ENCODE measurements at regions not wholly inside any gene's neighbourhood (a gene's known extent, or its start where the extent isn't known, plus 50 kb on each side); places are given as distances from the start of the nearest gene placed in this dataset.

DNA sequence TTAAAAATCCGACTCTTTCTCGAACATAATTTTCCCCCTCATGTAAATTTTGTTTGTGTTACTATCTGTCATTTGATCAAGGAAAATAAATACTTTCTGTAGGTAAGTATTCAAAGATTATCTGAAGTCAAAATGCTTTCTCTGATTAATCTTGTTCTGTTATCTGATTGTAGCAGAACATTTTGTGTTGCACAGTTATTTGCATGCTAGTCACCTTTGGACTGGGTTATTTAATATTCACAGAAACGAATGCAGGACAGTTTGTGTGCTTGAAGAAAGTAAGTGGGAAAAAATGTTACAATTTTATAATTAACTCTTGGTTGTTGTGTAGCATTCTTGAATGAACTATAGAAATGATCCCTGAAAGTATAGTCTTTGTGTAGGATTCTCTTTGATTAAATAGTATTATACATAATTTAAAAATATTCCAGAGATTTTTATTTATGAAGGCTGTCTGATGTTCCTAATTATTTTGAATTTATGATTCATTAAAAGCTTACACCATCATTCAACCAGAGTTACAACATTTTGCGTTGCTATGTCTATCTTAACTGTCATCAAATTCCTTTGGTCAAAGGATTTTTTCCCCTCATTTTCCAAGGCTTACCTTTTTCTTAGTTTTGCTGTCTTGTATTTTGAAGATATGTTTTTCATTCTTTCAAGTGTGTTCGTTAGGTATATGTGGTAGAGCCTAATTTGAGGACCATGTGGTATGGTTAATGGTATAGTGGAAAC, 176.6 kb downstream of the GIPC2 start:
- no peaks in the 10 kb centered on the region; the same call in 1 of the 2 replicates for H3K27me3 ChIP-seq (ENCODE audit: low read length)
- no peaks in the 10 kb centered on the region for H3K9me3 ChIP-seq (ENCODE audit: insufficient read depth, low read length)
- H3K79me2 ChIP-seq (ENCODE audit: insufficient read depth, low read length) = no peaks in the 10 kb centered on the region
- H3K36me3 ChIP-seq (ENCODE audit: low read length) = no peaks in the 10 kb centered on the region
- no peaks in the 10 kb centered on the region for H3K9me2 ChIP-seq (replicated peaks; ENCODE audit: insufficient read depth, low read length)
- H3K9ac ChIP-seq (ENCODE audit: low read length) = no peak overlapping the region
- no peak overlapping the region for H3K4me2 ChIP-seq (ENCODE audit: low read depth, low read length, poor library complexity, severe bottlenecking)
- no peaks in the 10 kb centered on the region for H3F3A ChIP-seq (ENCODE audit: insufficient read depth)
- no peaks in the 10 kb centered on the region for H4K20me1 ChIP-seq (ENCODE audit: low read depth, low read length)
- TF ChIP-seq, protein P1, sequence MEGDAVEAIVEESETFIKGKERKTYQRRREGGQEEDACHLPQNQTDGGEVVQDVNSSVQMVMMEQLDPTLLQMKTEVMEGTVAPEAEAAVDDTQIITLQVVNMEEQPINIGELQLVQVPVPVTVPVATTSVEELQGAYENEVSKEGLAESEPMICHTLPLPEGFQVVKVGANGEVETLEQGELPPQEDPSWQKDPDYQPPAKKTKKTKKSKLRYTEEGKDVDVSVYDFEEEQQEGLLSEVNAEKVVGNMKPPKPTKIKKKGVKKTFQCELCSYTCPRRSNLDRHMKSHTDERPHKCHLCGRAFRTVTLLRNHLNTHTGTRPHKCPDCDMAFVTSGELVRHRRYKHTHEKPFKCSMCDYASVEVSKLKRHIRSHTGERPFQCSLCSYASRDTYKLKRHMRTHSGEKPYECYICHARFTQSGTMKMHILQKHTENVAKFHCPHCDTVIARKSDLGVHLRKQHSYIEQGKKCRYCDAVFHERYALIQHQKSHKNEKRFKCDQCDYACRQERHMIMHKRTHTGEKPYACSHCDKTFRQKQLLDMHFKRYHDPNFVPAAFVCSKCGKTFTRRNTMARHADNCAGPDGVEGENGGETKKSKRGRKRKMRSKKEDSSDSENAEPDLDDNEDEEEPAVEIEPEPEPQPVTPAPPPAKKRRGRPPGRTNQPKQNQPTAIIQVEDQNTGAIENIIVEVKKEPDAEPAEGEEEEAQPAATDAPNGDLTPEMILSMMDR (IDR thresholded peaks at IDR 0.05; ENCODE audit: insufficient read depth, low read length, poor library complexity, severe bottlenecking) = no peak
- TF ChIP-seq EZH2phosphoT487 (conservative IDR thresholded peaks at IDR 0.05; ENCODE audit: low read length) = no peak
- no peak overlapping the region for H2AFZ ChIP-seq (ENCODE audit: low read depth, low read length, severe bottlenecking)
- no peak overlapping the region for H3K4me3 ChIP-seq (ENCODE audit: insufficient read depth, low read length, poor library complexity, severe bottlenecking)
- H3K27ac ChIP-seq (ENCODE audit: low read depth, low read length) = no peak overlapping the region

DNA sequence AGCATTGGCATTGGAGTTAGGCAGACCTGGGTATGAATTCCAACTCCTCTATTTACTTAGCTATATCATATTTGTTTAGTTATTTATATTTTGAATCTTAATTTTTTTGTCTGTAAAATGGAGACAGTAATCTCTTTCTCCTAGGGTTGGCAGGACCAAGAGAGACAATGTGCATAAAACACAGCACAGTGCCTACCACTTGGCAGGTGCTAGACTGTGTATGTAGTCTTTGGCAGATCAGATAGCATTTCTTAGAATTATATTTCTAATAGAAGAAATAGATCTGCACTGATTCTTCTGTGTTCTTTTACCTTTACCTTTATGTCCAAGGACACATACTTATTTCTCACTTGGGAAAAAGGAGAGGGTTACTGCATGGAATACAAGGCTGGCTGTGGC, 177.2 kb downstream of the GIPC2 start:
- Histone ChIP-seq H3K9me3 (ENCODE audit: insufficient read depth, low read length) (no peaks in the 10 kb centered on the region), H3K27ac (ENCODE audit: low read depth, low read length) (no peak overlapping the region), H2AFZ (ENCODE audit: low read depth, low read length, severe bottlenecking) (no peak overlapping the region), H3K9ac (ENCODE audit: low read length) (no peak overlapping the region), H3K36me3 (ENCODE audit: low read length) (no peaks in the 10 kb centered on the region), H3K9me2 (replicated peaks; ENCODE audit: insufficient read depth, low read length) (no peaks in the 10 kb centered on the region), H3K79me2 (ENCODE audit: insufficient read depth, low read length) (no peaks in the 10 kb centered on the region), H3K4me2 (ENCODE audit: low read depth, low read length, poor library complexity, severe bottlenecking) (no peak overlapping the region), H4K20me1 (ENCODE audit: low read depth, low read length) (no peaks in the 10 kb centered on the region), H3F3A (ENCODE audit: insufficient read depth) (no peaks in the 10 kb centered on the region), H3K4me3 (ENCODE audit: insufficient read depth, low read length, poor library complexity, severe bottlenecking) (no peak overlapping the region), H3K27me3 (ENCODE audit: low read length) (no peaks in the 10 kb centered on the region; the same call in 1 of the 2 replicates)
- no peak for TF ChIP-seq EZH2phosphoT487 (conservative IDR thresholded peaks at IDR 0.05; ENCODE audit: low read length)
- TF ChIP-seq, protein P1 (IDR thresholded peaks at IDR 0.05; ENCODE audit: insufficient read depth, low read length, poor library complexity, severe bottlenecking) = no peak

DNA sequence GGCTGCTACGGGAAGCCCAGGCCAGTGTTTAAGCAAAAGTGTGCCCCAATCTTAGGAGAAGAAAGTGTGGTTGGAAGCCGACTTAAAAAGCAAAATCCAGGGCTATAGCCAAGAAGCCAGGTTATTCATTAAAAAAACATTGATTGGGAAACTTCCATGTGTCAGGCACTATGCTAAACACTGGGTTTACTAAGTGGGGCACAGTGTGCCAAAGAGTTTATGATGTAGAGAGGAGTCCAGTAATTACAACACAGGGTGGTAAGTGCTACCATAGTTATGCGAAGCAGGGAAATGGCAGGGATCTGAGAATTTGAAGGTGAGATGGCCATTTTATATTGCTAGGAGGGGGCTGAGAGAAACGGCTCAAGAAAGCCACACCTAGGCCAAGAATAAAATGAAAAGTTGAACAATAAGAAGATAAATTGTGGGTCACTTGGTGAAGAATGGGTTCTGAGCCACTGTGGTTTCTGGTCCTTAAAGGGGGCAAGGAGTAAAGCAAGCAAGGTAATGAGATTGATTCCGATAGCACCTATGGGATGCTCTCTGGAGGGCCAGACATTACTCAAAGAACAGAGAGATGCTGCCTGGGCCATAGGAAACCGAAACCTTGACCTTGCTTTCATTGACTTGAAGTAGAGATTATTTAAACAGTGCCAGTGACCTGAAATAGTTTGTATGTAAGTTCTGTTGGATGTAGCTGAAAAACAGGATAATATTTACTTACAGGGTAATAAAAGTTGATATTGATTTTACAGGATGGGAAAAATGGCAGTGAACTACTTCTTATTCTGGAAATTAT, 177.8 kb downstream of the GIPC2 start:
- Histone ChIP-seq H3K79me2 (ENCODE audit: insufficient read depth, low read length) (no peaks in the 10 kb centered on the region), H4K20me1 (ENCODE audit: low read depth, low read length) (no peaks in the 10 kb centered on the region), H3K4me3 (ENCODE audit: insufficient read depth, low read length, poor library complexity, severe bottlenecking) (no peak overlapping the region), H2AFZ (ENCODE audit: low read depth, low read length, severe bottlenecking) (no peak overlapping the region), H3K27ac (ENCODE audit: low read depth, low read length) (no peak overlapping the region), H3K36me3 (ENCODE audit: low read length) (no peaks in the 10 kb centered on the region), H3K9me3 (ENCODE audit: insufficient read depth, low read length) (no peaks in the 10 kb centered on the region), H3K4me2 (ENCODE audit: low read depth, low read length, poor library complexity, severe bottlenecking) (no peak overlapping the region), H3K9me2 (replicated peaks; ENCODE audit: insufficient read depth, low read length) (no peaks in the 10 kb centered on the region), H3K9ac (ENCODE audit: low read length) (no peak overlapping the region), H3K27me3 (ENCODE audit: low read length) (no peaks in the 10 kb centered on the region; the same call in 1 of the 2 replicates), H3F3A (ENCODE audit: insufficient read depth) (no peaks in the 10 kb centered on the region)
- no peak for TF ChIP-seq EZH2phosphoT487 (conservative IDR thresholded peaks at IDR 0.05; ENCODE audit: low read length)
- TF ChIP-seq, protein P1 (IDR thresholded peaks at IDR 0.05; ENCODE audit: insufficient read depth, low read length, poor library complexity, severe bottlenecking) = no peak
